Neural progenitor cell (in vitro differentiated cells): ENCODE measurements at regions not wholly inside any gene's neighbourhood (a gene's known extent, or its start where the extent isn't known, plus 50 kb on each side); places are given as distances from the start of the nearest gene placed in this dataset.
A peak's percentile ranks its signal among the peaks of the same experiment; 100 is the strongest.

Experiments
- DNase-seq: peaks from one replicate; pipeline ENCODE4 v3.0.0-alpha.2; 2016; ENCODE audit warnings: low spot score
- H2AFZ ChIP-seq: fragments of 200-600 bp; sonication (generic); replicated peaks from 2 replicates; pipeline ENCODE4 v1.6.1; 2016; ENCODE audit warnings: antibody characterized with exemption
- H3F3A ChIP-seq: fragments of 200-600 bp; sonication (generic); 2 replicates; pipeline ENCODE4 v1.6.1; 2016; ENCODE audit warnings: antibody characterized with exemption, low read depth
- H3K27ac ChIP-seq: fragments of 200-600 bp; sonication (generic); 2 replicates; pipeline ENCODE4 v1.5.1; 2016; ENCODE audit warnings: mild to moderate bottlenecking
- H3K27me3 ChIP-seq: fragments of 200-600 bp; sonication (generic); 2 replicates; pipeline ENCODE4 v1.6.1; 2016; ENCODE audit warnings: mild to moderate bottlenecking, moderate library complexity
- H3K36me3 ChIP-seq: fragments of 200-600 bp; sonication (generic); 2 replicates; pipeline ENCODE4 v1.5.1; 2016
- H3K4me1 ChIP-seq: fragments of 200-600 bp; sonication (generic); 2 replicates; pipeline ENCODE4 v1.6.1; 2016; ENCODE audit warnings: mixed run types
- H3K4me2 ChIP-seq: fragments of 200-600 bp; sonication (generic); 2 replicates; pipeline ENCODE4 v1.6.1; 2016
- H3K4me3 ChIP-seq: fragments of 200-600 bp; sonication (generic); 2 replicates; pipeline ENCODE4 v1.5.1; 2016
- H3K79me2 ChIP-seq: fragments of 200-600 bp; sonication (generic); 2 replicates; pipeline ENCODE4 v1.6.1; 2016; ENCODE audit warnings: low read depth
- H3K9ac ChIP-seq: fragments of 200-600 bp; sonication (generic); 2 replicates; pipeline ENCODE4 v1.6.1; 2016
- H3K9me3 ChIP-seq: fragments of 200-600 bp; sonication (generic); 2 replicates; pipeline ENCODE4 v1.5.1; 2016; ENCODE audit warnings: low read depth
- H4K20me1 ChIP-seq: fragments of 200-600 bp; sonication (generic); 2 replicates; pipeline ENCODE4 v1.6.1; 2016; ENCODE audit warnings: low read depth
- H3K27ac Mint-ChIP-seq: 3 replicates; pipeline ENCODE4 v1.8.0; 2021; ENCODE audit warnings: mixed read lengths
- H3K27me3 Mint-ChIP-seq: 2 replicates; pipeline ENCODE4 v1.8.0; 2022; ENCODE audit warnings: low read depth, mild to moderate bottlenecking, inconsistent platforms, moderate library complexity, mixed read lengths; ENCODE audit not compliant: insufficient read depth
- H3K36me3 Mint-ChIP-seq: 3 replicates; pipeline ENCODE4 v1.8.0; 2021; ENCODE audit warnings: mixed read lengths
- H3K4me1 Mint-ChIP-seq: 3 replicates; pipeline ENCODE4 v1.8.0; 2021; ENCODE audit warnings: mixed read lengths
- H3K4me3 Mint-ChIP-seq: 3 replicates; pipeline ENCODE4 v1.8.0; 2021; ENCODE audit warnings: mild to moderate bottlenecking, moderate library complexity, mixed read lengths
- H3K9me3 Mint-ChIP-seq: 3 replicates; pipeline ENCODE4 v1.8.0; 2020; ENCODE audit warnings: mixed read lengths
- CTCF ChIP-seq: fragments of 200-600 bp; sonication (generic); IDR thresholded peaks from 2 replicates; pipeline ENCODE4 v1.5.1; 2017; ENCODE audit warnings: antibody characterized with exemption, mild to moderate bottlenecking
- EZH2 ChIP-seq: fragments of 200-600 bp; sonication (generic); IDR thresholded peaks from 2 replicates; pipeline ENCODE4 v1.6.1; 2017; ENCODE audit warnings: antibody characterized with exemption, mild to moderate bottlenecking, moderate library complexity
- EZH2phosphoT487 ChIP-seq: fragments of 200-600 bp; sonication (generic); IDR thresholded peaks from 2 replicates; pipeline ENCODE4 v1.6.1; 2017; ENCODE audit warnings: antibody characterized with exemption

GRCh38 chr7:132636581-132636980 is 60.3 kb upstream of the PLXNA4 start:
- H3K9me3 ChIP-seq: no peaks in the 10 kb centered on the region
- no peaks in the 10 kb centered on the region for H3F3A ChIP-seq
- H3K4me1 ChIP-seq: no peaks in the 10 kb centered on the region
- DNase-seq: no peak
- H3K4me3 Mint-ChIP-seq: no peak overlapping the region
- peak overlapping the region; percentile 13 for H2AFZ ChIP-seq
- H3K27ac ChIP-seq: no peak overlapping the region
- H4K20me1 ChIP-seq: no peaks in the 10 kb centered on the region
- H3K79me2 ChIP-seq: no peaks in the 10 kb centered on the region
- H3K4me3 ChIP-seq: no peak overlapping the region
- H3K9ac ChIP-seq: no peak overlapping the region
- no peaks in the 10 kb centered on the region for H3K9me3 Mint-ChIP-seq
- no peak overlapping the region for H3K27ac Mint-ChIP-seq
- H3K36me3 ChIP-seq: no peaks in the 10 kb centered on the region
- TF ChIP-seq EZH2: no peak
- TF ChIP-seq CTCF: no peak
- TF ChIP-seq EZH2phosphoT487: no peak
- no peak overlapping the region for H3K4me2 ChIP-seq
- H3K4me1 Mint-ChIP-seq: peaks cover 7% of the 10 kb centered on the region
- H3K27me3 ChIP-seq: peaks cover 48% of the 10 kb centered on the region
- peaks cover 4% of the 10 kb centered on the region for H3K27me3 Mint-ChIP-seq
- no peaks in the 10 kb centered on the region for H3K36me3 Mint-ChIP-seq

GRCh38 chr7:132635127-132635526 is 58.9 kb upstream of the PLXNA4 start:
- no peak overlapping the region for H3K4me3 ChIP-seq
- H3K9ac ChIP-seq: no peak overlapping the region
- H3F3A ChIP-seq: no peaks in the 10 kb centered on the region
- H3K27me3 ChIP-seq: peaks cover 49% of the 10 kb centered on the region
- H3K27ac ChIP-seq: no peak overlapping the region
- no peaks in the 10 kb centered on the region for H3K79me2 ChIP-seq
- H3K4me3 Mint-ChIP-seq: no peak overlapping the region
- no peak overlapping the region for H2AFZ ChIP-seq
- H3K9me3 ChIP-seq: no peaks in the 10 kb centered on the region
- H3K27ac Mint-ChIP-seq: no peak overlapping the region
- H3K36me3 Mint-ChIP-seq: no peaks in the 10 kb centered on the region
- H3K27me3 Mint-ChIP-seq: peaks cover 4% of the 10 kb centered on the region
- H3K4me1 Mint-ChIP-seq: peaks cover 7% of the 10 kb centered on the region
- no peaks in the 10 kb centered on the region for H3K4me1 ChIP-seq
- TF ChIP-seq EZH2phosphoT487 (no peak), EZH2 (no peak), CTCF (no peak)
- H3K36me3 ChIP-seq: no peaks in the 10 kb centered on the region
- H4K20me1 ChIP-seq: no peaks in the 10 kb centered on the region
- H3K4me2 ChIP-seq: no peak overlapping the region
- no peak for DNase-seq
- H3K9me3 Mint-ChIP-seq: no peaks in the 10 kb centered on the region

GRCh38 chr7:132630834-132631233 is 54.6 kb upstream of the PLXNA4 start:
- no peak for DNase-seq
- Histone ChIP-seq H3K4me3 (no peak overlapping the region), H3K4me2 (no peak overlapping the region), H2AFZ (no peak overlapping the region), H3K27me3 (peaks cover 42% of the 10 kb centered on the region), H3F3A (no peaks in the 10 kb centered on the region), H4K20me1 (no peaks in the 10 kb centered on the region), H3K4me1 (no peaks in the 10 kb centered on the region), H3K79me2 (no peaks in the 10 kb centered on the region), H3K9ac (no peak overlapping the region), H3K9me3 (no peaks in the 10 kb centered on the region), H3K36me3 (no peaks in the 10 kb centered on the region), H3K27ac (no peak overlapping the region)
- Mint-ChIP-seq H3K4me1 (no peaks in the 10 kb centered on the region), H3K36me3 (no peaks in the 10 kb centered on the region), H3K9me3 (no peaks in the 10 kb centered on the region), H3K27me3 (peaks cover 4% of the 10 kb centered on the region), H3K27ac (no peak overlapping the region), H3K4me3 (no peak overlapping the region)
- TF ChIP-seq EZH2 (no peak), EZH2phosphoT487 (no peak), CTCF (no peak)
